ENCODE measurements at regions not wholly inside any gene's neighbourhood (a gene's known extent, or its start where the extent isn't known, plus 50 kb on each side); places are given as distances from the start of the nearest gene placed in this dataset.

GRCh38 chrX:143206966-143207365 lies 181.2 kb downstream of the SPANXN4 start:
- TF ChIP-seq, protein P1, sequence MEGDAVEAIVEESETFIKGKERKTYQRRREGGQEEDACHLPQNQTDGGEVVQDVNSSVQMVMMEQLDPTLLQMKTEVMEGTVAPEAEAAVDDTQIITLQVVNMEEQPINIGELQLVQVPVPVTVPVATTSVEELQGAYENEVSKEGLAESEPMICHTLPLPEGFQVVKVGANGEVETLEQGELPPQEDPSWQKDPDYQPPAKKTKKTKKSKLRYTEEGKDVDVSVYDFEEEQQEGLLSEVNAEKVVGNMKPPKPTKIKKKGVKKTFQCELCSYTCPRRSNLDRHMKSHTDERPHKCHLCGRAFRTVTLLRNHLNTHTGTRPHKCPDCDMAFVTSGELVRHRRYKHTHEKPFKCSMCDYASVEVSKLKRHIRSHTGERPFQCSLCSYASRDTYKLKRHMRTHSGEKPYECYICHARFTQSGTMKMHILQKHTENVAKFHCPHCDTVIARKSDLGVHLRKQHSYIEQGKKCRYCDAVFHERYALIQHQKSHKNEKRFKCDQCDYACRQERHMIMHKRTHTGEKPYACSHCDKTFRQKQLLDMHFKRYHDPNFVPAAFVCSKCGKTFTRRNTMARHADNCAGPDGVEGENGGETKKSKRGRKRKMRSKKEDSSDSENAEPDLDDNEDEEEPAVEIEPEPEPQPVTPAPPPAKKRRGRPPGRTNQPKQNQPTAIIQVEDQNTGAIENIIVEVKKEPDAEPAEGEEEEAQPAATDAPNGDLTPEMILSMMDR (IDR thresholded peaks at IDR 0.05) = no peak
- TF ChIP-seq EP300 (IDR thresholded peaks at IDR 0.05) = no peak
- TF ChIP-seq POLR2A (IDR thresholded peaks at IDR 0.05) = no peak
- TF ChIP-seq POLR2AphosphoS5 (IDR thresholded peaks at IDR 0.05) = no peak
- intact Hi-C loops (cut with DNase I; ENCODE audit: low total_unique reads) = no loop called here
- no peak overlapping the region for H3K27ac ChIP-seq
- H3K27me3 ChIP-seq = no peaks in the 10 kb centered on the region
- DNase-seq = no peak
- H3K4me3 ChIP-seq = no peak overlapping the region
- H3K36me3 ChIP-seq = no peaks in the 10 kb centered on the region
- WGBS, 5 donors = 39 to 79% (median 58%) methylated on average over 1 of the region's 1 CpG
- no peaks in the 10 kb centered on the region for H3K4me1 ChIP-seq
- peaks cover 0 to 7% (median 3%) of the 10 kb centered on the region in 4 donors for H3K9me3 ChIP-seq

GRCh38 chrX:143171703-143172102 lies 146.0 kb downstream of the SPANXN4 start:
- WGBS, 5 donors = 74 to 93% (median 88%) methylated on average over 3 of the region's 3 CpGs
- no peak overlapping the region for H3K27ac ChIP-seq
- H3K9me3 ChIP-seq = peaks cover 0 to 6% (median 0%) of the 10 kb centered on the region in 4 donors
- H3K27me3 ChIP-seq = no peaks in the 10 kb centered on the region
- no peaks in the 10 kb centered on the region for H3K36me3 ChIP-seq
- DNase-seq = no peak
- no peak overlapping the region for H3K4me3 ChIP-seq
- H3K4me1 ChIP-seq = no peaks in the 10 kb centered on the region
- TF ChIP-seq POLR2A (IDR thresholded peaks at IDR 0.05) = no peak
- no peak for TF ChIP-seq POLR2AphosphoS5 (IDR thresholded peaks at IDR 0.05)
- no peak for TF ChIP-seq EP300 (IDR thresholded peaks at IDR 0.05)
- TF ChIP-seq, protein P1 (IDR thresholded peaks at IDR 0.05) = no peak
- intact Hi-C loops (cut with DNase I; ENCODE audit: low total_unique reads) = no loop called here

DNA sequence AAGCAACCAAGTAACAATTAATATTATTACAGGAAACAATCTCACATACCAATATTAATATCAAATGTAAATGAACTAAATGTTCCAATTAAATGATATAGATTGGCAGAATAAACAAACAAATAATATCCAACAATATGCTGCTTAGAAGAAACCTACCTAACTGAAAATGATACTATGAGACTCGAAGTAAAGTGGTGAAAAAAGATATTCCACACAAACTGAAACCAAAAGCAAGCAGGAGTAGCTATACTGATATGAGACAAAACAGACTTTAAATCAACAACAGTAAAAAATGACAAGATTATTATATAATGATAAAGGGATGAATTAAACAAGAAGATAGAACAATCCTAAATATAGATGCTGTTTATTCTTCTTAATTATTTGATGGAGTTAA lies 140.1 kb downstream of the SPANXN4 start:
- H3K9me3 ChIP-seq = no peaks in the 10 kb centered on the region
- no peaks in the 10 kb centered on the region for H3K36me3 ChIP-seq
- TF ChIP-seq POLR2A (IDR thresholded peaks at IDR 0.05) = no peak
- no peak for TF ChIP-seq EP300 (IDR thresholded peaks at IDR 0.05)
- TF ChIP-seq, protein P1 (IDR thresholded peaks at IDR 0.05) = no peak
- TF ChIP-seq POLR2AphosphoS5 (IDR thresholded peaks at IDR 0.05) = no peak
- no peak for DNase-seq
- H3K27me3 ChIP-seq = no peaks in the 10 kb centered on the region
- intact Hi-C loops (cut with DNase I; ENCODE audit: low total_unique reads) = no loop called here
- no peak overlapping the region for H3K27ac ChIP-seq
- H3K4me1 ChIP-seq = no peaks in the 10 kb centered on the region
- H3K4me3 ChIP-seq = no peak overlapping the region
- 25 to 40% (median 38%) methylated on average over 1 of the region's 1 CpG for WGBS, 5 donors

- intact Hi-C loops (cut with DNase I; ENCODE audit: low total_unique reads) = no loop called here
- no peak for DNase-seq
- Histone ChIP-seq H3K27me3 (no peaks in the 10 kb centered on the region), H3K36me3 (no peaks in the 10 kb centered on the region), H3K4me1 (no peaks in the 10 kb centered on the region), H3K27ac (no peak overlapping the region), H3K4me3 (no peak overlapping the region), H3K9me3 (peaks cover 0 to 8% (median 0%) of the 10 kb centered on the region in 4 donors)
- TF ChIP-seq POLR2AphosphoS5 (IDR thresholded peaks at IDR 0.05) (no peak), EP300 (IDR thresholded peaks at IDR 0.05) (no peak), POLR2A (IDR thresholded peaks at IDR 0.05) (no peak)
- TF ChIP-seq, protein P1 (IDR thresholded peaks at IDR 0.05) = no peak
- 50 to 76% (median 54%) methylated on average over 2 of the region's 2 CpGs for WGBS, 5 donors
Measured at GRCh38 chrX:143139681-143140080, 114.0 kb downstream of the SPANXN4 start.

Data from stomach (tissue), 8 donors.